ENCODE measurements at regions not wholly inside any gene's neighbourhood (a gene's known extent, or its start where the extent isn't known, plus 50 kb on each side); places are given as distances from the start of the nearest gene placed in this dataset.

- no peak overlapping the region for H3K4me3 ChIP-seq (ENCODE audit: low read length)
- TF ChIP-seq CTCF (IDR thresholded peaks at IDR 0.05; ENCODE audit: insufficient read depth, low read depth, low read length, missing control alignments) = no peak
- peak; percentile 6 for DNase-seq (ENCODE audit: low read depth)
Observed at GRCh38 chr1:221635305-221635704, 106.6 kb downstream of the DUSP10 start.

GRCh38 chr1:221636096-221636495 lies 105.8 kb downstream of the DUSP10 start:
- H3K4me3 ChIP-seq (ENCODE audit: low read length) = no peak overlapping the region
- no peak for DNase-seq (ENCODE audit: low read depth)
- TF ChIP-seq CTCF (IDR thresholded peaks at IDR 0.05; ENCODE audit: insufficient read depth, low read depth, low read length, missing control alignments) = no peak

- no peak overlapping the region for H3K4me3 ChIP-seq (ENCODE audit: low read length)
- no peak for TF ChIP-seq CTCF (IDR thresholded peaks at IDR 0.05; ENCODE audit: insufficient read depth, low read depth, low read length, missing control alignments)
- DNase-seq (ENCODE audit: low read depth) = no peak
Observed at GRCh38 chr1:221636967-221637366, 104.9 kb downstream of the DUSP10 start.

- H3K4me3 ChIP-seq (ENCODE audit: low read length) = no peak overlapping the region
- peak; percentile 9 for DNase-seq (ENCODE audit: low read depth)
- no peak for TF ChIP-seq CTCF (IDR thresholded peaks at IDR 0.05; ENCODE audit: insufficient read depth, low read depth, low read length, missing control alignments)
Observed at GRCh38 chr1:221637641-221638041, 104.2 kb downstream of the DUSP10 start.

- no peak for TF ChIP-seq CTCF (IDR thresholded peaks at IDR 0.05; ENCODE audit: insufficient read depth, low read depth, low read length, missing control alignments)
Observed at GRCh38 chr1:221638595-221638994, 103.3 kb downstream of the DUSP10 start.

GRCh38 chr1:221641811-221642210 lies 100.1 kb downstream of the DUSP10 start:
- no peak for TF ChIP-seq CTCF (IDR thresholded peaks at IDR 0.05; ENCODE audit: insufficient read depth, low read depth, low read length, missing control alignments)
- no peak overlapping the region for H3K4me3 ChIP-seq (ENCODE audit: low read length)
- DNase-seq (ENCODE audit: low read depth) = no peak

More at GRCh38 chr1:221638595-221638994, 103.3 kb downstream of the DUSP10 start:
- no peak overlapping the region for H3K4me3 ChIP-seq (ENCODE audit: low read length)
- no peak for DNase-seq (ENCODE audit: low read depth)

GRCh38 chr1:221643404-221644144 lies 98.3 kb downstream of the DUSP10 start:
- no peak overlapping the region for H3K4me3 ChIP-seq (ENCODE audit: low read length)
- no peak for TF ChIP-seq CTCF (IDR thresholded peaks at IDR 0.05; ENCODE audit: insufficient read depth, low read depth, low read length, missing control alignments)
- DNase-seq (ENCODE audit: low read depth) = no peak
